Right lobe of liver (tissue), 6 donors: ENCODE measurements at regions not wholly inside any gene's neighbourhood (a gene's known extent, or its start where the extent isn't known, plus 50 kb on each side); places are given as distances from the start of the nearest gene placed in this dataset.
"Not testable (repeated sequence)": the region's sequence is repeated elsewhere in the genome, so short reads cannot be mapped to it uniquely, and the experiment has no call there.

Experiments
- ATAC-seq, 4 donors: fragments of 200-7000 bp; cut with Tn5 transposase; one replicate each; pipeline ENCODE4 v1.9.1; 2020; ENCODE audit warnings: mild to moderate bottlenecking in 4 of 4, moderate library complexity in 4 of 4
- DNase-seq, 3 donors: peaks; one replicate each; pipeline ENCODE4 v3.0.0-alpha.2; 2020
- H3K27ac ChIP-seq, 3 donors: fragments of 200-600 bp; one replicate each; pipeline ENCODE4 v1.8.0; 2022
- H3K27me3 ChIP-seq, 2 donors: fragments of 200-600 bp; one replicate each; pipeline ENCODE4 v1.8.0; 2022
- H3K36me3 ChIP-seq, 4 donors: fragments of 200-600 bp; sonication (generic) in 1 of 4; one replicate each; pipeline versions ENCODE4 v1.5.1 to v1.8.0; 2017 to 2022; ENCODE audit warnings: control low read depth in 1 of 4
- H3K4me1 ChIP-seq, 4 donors: fragments of 200-600 bp; sonication (generic) in 1 of 4; one replicate each; pipeline versions ENCODE4 v1.5.1 to v1.8.0; 2017 to 2022; ENCODE audit warnings: control low read depth in 1 of 4
- H3K4me3 ChIP-seq, 3 donors: fragments of 200-600 bp; one replicate each; pipeline ENCODE4 v1.8.0; 2022
- H3K9me3 ChIP-seq, 4 donors: fragments of 200-600 bp; sonication (generic) in 1 of 4; one replicate each; pipeline versions ENCODE4 v1.5.1 to v1.8.0; 2017 to 2022; ENCODE audit warnings: control low read depth in 1 of 4
- POLR2A ChIP-seq: fragments of 450-650 bp; IDR thresholded peaks from one replicate; pipeline ENCODE4 v1.6.1; 2017; ENCODE audit warnings: antibody characterized with exemption, mild to moderate bottlenecking
- WGBS: methylation state at CpG from one replicate; pipeline ENCODE4 v1.1.6; 2018; ENCODE audit warnings: low coverage, low lambda C conversion rate; ENCODE audit not compliant: insufficient coverage; ENCODE audit errors: missing lambda C conversion rate; 5-methylcytosine and 5-hydroxymethylcytosine counted together
- intact Hi-C, 2 donors: fragments of 100-400 bp; cut with DNase I; formaldehyde crosslinking; loops; one replicate each; pipeline versions ENCODE4 v1.11.2 to v1.14.1; 2022
- TF ChIP-seq, protein P1 (sequence below), 4 donors: fragments of 200-600 bp in 3 of 4; fragments of 450-650 bp in 1 of 4; IDR thresholded peaks; one replicate each; pipeline versions ENCODE4 v1.5.1 to v1.8.0; 2016 to 2022; ENCODE audit warnings: antibody characterized with exemption in 4 of 4, mild to moderate bottlenecking in 2 of 4
- donor health status: DM: no; HTN: yes; CAD: no.
- donor health status: DM: no; HTN: no; CAD: no.
- donor health status: DM: no; HTN: no; CAD: no.
- donor health status: DM: no; HTN: yes; CAD: no.
- donor health status: DM: no; HTN: yes; CAD: no.

DNA sequence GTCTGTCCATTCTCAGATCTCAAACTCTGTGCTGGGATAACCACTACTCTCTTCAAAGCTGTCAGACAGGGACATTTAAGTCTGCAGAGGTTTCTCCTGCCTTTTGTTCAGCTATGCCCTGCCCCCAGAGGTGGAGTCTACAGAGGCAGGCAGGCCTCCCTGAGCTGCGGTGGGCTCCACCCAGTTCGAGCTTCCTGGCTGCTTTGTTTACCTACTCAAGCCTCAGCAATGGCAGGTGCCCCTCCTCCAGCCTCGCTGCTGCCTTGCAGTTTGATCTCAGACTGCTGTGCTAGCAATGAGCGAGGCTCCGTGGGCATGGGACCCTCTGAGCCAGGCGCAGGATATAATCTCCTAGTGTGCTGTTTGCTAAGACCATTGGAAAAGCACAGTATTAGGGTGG lies 53.1 kb upstream of the HUNK start:
- H3K4me3 ChIP-seq, DNase-seq, H3K36me3 ChIP-seq, H3K27me3 ChIP-seq, H3K27ac ChIP-seq, ATAC-seq, H3K4me1 ChIP-seq, H3K9me3 ChIP-seq, intact Hi-C loops: not testable (repeated sequence)
- WGBS, result 33% methylated on average over 1 of the region's 6 CpGs

DNA sequence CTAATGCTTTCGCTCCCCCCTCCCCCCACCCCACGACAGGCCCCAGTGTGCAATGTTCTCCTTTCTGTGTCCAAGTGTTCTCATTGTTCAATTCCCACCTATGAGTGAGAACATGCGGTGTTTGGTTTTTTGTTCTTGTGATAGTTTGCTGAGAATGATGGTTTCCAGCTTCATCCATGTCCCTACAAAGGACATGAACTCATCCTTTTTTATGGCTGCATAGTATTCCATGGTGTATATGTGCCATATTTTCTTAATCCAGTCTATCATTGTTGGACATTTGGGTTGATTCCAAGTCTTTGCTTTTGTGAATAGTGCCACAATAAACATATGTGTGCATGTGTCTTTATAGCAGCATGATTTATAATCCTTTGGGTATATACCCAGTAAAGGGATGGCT lies 58.5 kb upstream of the HUNK start:
- DNase-seq, H3K27ac ChIP-seq, ATAC-seq, H3K4me3 ChIP-seq, intact Hi-C loops, H3K4me1 ChIP-seq, H3K9me3 ChIP-seq, H3K27me3 ChIP-seq, H3K36me3 ChIP-seq: not testable (repeated sequence)
- 75% methylated on average over 3 of the region's 3 CpGs for WGBS

DNA sequence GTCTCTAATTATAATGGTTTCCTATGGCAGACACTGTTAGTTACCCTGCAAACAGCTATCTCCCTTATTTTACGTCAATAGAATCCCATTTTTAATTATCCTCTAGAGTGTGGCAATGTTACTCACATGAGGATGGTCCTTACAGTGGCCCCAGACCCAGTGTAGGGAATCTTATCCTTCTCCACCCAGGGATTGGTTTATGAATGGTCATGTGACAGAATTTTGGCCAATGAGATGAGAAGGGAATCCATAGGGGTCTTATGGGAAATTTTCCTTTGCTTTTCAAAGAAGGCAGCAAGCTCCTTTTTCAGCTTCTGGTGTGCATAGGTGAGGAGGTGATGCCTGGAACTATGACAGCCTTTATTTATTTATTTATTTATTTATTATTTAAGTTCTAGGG lies 59.0 kb upstream of the HUNK start:
- Histone ChIP-seq H3K27me3 (no peaks in the 10 kb centered on the region), H3K4me3 (no peak overlapping the region), H3K4me1 (no peaks in the 10 kb centered on the region), H3K9me3 (no peaks in the 10 kb centered on the region), H3K36me3 (no peaks in the 10 kb centered on the region), H3K27ac (no peak overlapping the region)
- DNase-seq (no peak), ATAC-seq (no peak)
- TF ChIP-seq POLR2A, result no peak
- TF ChIP-seq, protein P1, sequence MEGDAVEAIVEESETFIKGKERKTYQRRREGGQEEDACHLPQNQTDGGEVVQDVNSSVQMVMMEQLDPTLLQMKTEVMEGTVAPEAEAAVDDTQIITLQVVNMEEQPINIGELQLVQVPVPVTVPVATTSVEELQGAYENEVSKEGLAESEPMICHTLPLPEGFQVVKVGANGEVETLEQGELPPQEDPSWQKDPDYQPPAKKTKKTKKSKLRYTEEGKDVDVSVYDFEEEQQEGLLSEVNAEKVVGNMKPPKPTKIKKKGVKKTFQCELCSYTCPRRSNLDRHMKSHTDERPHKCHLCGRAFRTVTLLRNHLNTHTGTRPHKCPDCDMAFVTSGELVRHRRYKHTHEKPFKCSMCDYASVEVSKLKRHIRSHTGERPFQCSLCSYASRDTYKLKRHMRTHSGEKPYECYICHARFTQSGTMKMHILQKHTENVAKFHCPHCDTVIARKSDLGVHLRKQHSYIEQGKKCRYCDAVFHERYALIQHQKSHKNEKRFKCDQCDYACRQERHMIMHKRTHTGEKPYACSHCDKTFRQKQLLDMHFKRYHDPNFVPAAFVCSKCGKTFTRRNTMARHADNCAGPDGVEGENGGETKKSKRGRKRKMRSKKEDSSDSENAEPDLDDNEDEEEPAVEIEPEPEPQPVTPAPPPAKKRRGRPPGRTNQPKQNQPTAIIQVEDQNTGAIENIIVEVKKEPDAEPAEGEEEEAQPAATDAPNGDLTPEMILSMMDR (IDR thresholded peaks at IDR 0.05), result no peak
- WGBS, result 88% methylated on average over 1 of the region's 1 CpG
- intact Hi-C loops, result no loop called here

DNA sequence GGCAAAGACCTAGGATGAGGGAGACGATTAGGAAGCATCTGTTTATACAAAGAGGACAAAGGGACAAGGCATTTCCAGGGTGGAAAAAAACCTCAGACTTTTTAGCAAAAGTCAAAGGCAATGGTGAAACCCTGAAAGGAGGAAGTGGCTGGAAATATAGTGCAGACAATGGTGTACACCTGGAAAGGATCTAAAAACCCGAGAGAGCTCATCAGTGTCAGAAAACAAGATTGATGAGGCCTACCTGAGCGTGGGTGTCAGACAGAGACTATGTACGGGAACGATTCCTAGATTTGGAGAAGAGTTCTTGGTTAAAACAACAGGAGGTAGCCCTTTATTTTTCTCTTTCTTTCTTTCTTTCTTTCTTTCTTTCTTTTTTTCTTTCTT lies 68.8 kb upstream of the HUNK start:
- 52% methylated on average over 5 of the region's 5 CpGs for WGBS
- H3K27me3 ChIP-seq, result no peaks in the 10 kb centered on the region
- H3K27ac ChIP-seq, result no peak overlapping the region
- no peak overlapping the region for H3K4me3 ChIP-seq
- intact Hi-C loops, result no loop called here
- no peak for TF ChIP-seq POLR2A
- TF ChIP-seq, protein P1 (IDR thresholded peaks at IDR 0.05), result no peak
- no peaks in the 10 kb centered on the region for H3K36me3 ChIP-seq
- ATAC-seq (no peak), DNase-seq (no peak)
- no peaks in the 10 kb centered on the region for H3K4me1 ChIP-seq
- H3K9me3 ChIP-seq, result no peaks in the 10 kb centered on the region

DNA sequence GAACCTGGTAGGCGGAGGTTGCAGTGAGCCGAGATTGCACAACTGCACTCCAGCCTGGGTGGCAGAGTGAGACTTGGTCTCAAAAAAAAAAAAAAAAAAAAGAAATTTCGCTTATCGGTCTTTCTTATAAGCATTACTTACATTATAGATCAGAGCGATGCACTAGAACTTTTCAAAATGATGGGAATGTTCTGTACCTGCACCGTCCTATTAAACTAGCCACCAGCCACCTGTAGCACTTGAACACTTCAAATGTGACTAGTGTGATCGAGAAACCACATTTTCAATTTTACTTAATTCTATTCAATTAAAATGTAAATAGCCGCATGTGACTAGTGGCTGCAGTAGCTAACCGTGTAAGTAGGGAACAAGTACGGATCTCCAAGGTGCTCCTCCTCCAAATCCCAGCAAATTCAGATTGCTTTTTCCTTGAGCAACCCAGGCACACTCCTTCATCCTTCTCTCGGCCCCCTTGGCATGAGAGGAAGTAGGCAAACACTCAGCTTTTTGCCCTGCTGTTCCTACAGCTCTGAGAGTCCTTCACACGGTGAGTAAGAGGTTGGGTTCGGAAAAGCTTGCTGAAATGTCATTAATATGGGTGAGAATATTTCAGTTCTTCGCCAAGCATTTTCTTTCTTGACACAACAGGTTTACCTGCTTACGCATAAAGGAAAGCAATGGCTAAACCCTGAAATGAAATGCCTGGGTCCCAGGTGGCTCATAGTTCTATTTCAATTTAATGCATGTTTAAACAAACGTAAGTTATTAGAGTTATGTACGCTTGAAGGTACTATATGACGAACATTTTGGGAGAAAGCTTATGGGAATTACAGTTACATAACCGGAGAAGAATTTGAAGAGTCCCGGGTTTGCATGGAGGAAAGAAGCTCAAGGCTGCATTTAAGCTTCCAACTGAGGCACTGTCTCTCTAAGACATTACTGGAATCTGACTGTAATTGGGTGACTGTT lies 69.5 kb upstream of the HUNK start:
- 71% methylated on average over 19 of the region's 20 CpGs for WGBS
- H3K27me3 ChIP-seq, result no peaks in the 10 kb centered on the region
- DNase-seq, result no peak
- TF ChIP-seq POLR2A, result no peak
- TF ChIP-seq, protein P1 (IDR thresholded peaks at IDR 0.05), result no peak
- ATAC-seq, result no peak
- no peaks in the 10 kb centered on the region for H3K9me3 ChIP-seq
- H3K4me3 ChIP-seq, result no peak overlapping the region
- no peaks in the 10 kb centered on the region for H3K4me1 ChIP-seq
- H3K36me3 ChIP-seq, result no peaks in the 10 kb centered on the region
- intact Hi-C loops, result no loop called here
- no peak overlapping the region for H3K27ac ChIP-seq
